ENCODE measurements at regions not wholly inside any gene's neighbourhood (a gene's known extent, or its start where the extent isn't known, plus 50 kb on each side); places are given as distances from the start of the nearest gene placed in this dataset.

DNA sequence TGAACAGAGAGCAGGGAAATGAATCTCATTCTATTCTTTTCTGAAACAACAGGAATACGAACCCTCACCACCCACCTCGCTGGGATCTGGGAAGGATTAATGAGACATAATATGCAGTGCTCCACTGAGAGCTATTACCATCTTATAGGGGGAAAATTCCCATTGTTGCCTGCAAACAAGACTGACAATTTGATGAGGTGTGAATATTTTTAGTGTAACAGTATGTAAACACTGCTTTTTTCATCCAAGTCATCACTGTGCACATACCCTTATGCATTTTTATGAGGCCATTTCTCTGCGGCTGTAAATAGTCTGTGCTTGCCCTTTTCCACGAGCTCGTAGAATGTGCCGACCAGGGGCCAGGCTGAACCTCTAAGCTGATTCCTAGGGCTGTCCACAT, 285.6 kb upstream of the CPEB2 start:
- POLR2A ChIA-PET: no interaction called here
- no peaks in the 10 kb centered on the region for H3K36me3 ChIP-seq (ENCODE audit: control insufficient read depth in 2 of 2, insufficient read depth in 1 of 2, low read length in 2 of 2)

DNA sequence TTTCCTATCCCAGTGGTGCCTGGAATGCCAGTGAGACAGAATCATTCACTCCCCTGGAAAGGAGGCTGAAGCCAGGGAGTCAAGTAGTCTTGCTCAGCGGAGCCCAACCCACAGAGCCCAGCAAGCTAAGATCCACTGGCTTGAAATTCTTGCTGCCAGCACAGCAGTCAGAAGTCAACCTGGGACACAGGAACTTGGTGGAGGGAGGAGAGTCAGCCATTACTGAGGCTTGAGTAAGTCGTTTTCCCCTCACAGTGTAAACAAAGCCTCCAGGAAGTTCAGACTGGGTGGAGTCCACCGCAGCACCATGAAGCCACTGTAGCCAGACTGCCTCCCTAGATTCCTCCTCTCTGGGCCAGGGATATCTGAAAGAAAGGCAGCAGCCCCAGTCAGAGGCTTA, 283.2 kb upstream of the CPEB2 start:
- TF ChIP-seq ZNF510 (tag by site-specific recombination; IDR thresholded peaks at IDR 0.05; ENCODE audit: insufficient replicate concordance) (no peak), ZNF16 (tag by site-specific recombination; IDR thresholded peaks at IDR 0.05; ENCODE audit: low read depth) (no peak), ZNF560 (tag by site-specific recombination; IDR thresholded peaks at IDR 0.05; ENCODE audit: borderline replicate concordance) (no peak), REPIN1 (tag by site-specific recombination; IDR thresholded peaks at IDR 0.05; ENCODE audit: low read depth) (no peak)
- TF ChIP-seq, protein P1, sequence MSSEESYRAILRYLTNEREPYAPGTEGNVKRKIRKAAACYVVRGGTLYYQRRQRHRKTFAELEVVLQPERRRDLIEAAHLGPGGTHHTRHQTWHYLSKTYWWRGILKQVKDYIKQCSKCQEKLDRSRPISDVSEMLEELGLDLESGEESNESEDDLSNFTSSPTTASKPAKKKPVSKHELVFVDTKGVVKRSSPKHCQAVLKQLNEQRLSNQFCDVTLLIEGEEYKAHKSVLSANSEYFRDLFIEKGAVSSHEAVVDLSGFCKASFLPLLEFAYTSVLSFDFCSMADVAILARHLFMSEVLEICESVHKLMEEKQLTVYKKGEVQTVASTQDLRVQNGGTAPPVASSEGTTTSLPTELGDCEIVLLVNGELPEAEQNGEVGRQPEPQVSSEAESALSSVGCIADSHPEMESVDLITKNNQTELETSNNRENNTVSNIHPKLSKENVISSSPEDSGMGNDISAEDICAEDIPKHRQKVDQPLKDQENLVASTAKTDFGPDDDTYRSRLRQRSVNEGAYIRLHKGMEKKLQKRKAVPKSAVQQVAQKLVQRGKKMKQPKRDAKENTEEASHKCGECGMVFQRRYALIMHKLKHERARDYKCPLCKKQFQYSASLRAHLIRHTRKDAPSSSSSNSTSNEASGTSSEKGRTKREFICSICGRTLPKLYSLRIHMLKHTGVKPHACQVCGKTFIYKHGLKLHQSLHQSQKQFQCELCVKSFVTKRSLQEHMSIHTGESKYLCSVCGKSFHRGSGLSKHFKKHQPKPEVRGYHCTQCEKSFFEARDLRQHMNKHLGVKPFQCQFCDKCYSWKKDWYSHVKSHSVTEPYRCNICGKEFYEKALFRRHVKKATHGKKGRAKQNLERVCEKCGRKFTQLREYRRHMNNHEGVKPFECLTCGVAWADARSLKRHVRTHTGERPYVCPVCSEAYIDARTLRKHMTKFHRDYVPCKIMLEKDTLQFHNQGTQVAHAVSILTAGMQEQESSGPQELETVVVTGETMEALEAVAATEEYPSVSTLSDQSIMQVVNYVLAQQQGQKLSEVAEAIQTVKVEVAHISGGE (tag by site-specific recombination; conservative IDR thresholded peaks at IDR 0.05; ENCODE audit: low read depth): no peak
- Histone ChIP-seq H3K27ac (ENCODE audit: extremely low read depth, low read depth, low read length) (no peak overlapping the region), H3K4me3 (ENCODE audit: low read depth, low read length) (no peak overlapping the region), H3K36me3 (ENCODE audit: control insufficient read depth in 2 of 2, insufficient read depth in 1 of 2, low read length in 2 of 2) (no peaks in the 10 kb centered on the region), H3K9me3 (ENCODE audit: control insufficient read depth, insufficient read depth, low read depth, low read length) (no peaks in the 10 kb centered on the region), H3K4me1 (ENCODE audit: control insufficient read depth, insufficient read depth, low read length) (no peaks in the 10 kb centered on the region)
- ChIA-PET CTCF (no interaction called here), POLR2A (no interaction called here)

More for the DNA sequence above, 285.6 kb upstream of the CPEB2 start:
- TF ChIP-seq, protein P2, sequence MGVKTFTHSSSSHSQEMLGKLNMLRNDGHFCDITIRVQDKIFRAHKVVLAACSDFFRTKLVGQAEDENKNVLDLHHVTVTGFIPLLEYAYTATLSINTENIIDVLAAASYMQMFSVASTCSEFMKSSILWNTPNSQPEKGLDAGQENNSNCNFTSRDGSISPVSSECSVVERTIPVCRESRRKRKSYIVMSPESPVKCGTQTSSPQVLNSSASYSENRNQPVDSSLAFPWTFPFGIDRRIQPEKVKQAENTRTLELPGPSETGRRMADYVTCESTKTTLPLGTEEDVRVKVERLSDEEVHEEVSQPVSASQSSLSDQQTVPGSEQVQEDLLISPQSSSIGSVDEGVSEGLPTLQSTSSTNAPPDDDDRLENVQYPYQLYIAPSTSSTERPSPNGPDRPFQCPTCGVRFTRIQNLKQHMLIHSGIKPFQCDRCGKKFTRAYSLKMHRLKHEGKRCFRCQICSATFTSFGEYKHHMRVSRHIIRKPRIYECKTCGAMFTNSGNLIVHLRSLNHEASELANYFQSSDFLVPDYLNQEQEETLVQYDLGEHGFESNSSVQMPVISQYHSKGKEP (tag by site-specific recombination; IDR thresholded peaks at IDR 0.05): no peak
- TF ChIP-seq ZNF544 (tag by site-specific recombination; IDR thresholded peaks at IDR 0.05) (no peak), ZNF830 (tag by site-specific recombination; IDR thresholded peaks at IDR 0.05; ENCODE audit: low read depth) (no peak), BCL11A (tag by site-specific recombination; IDR thresholded peaks at IDR 0.05; ENCODE audit: low read depth) (no peak), ZNF266 (tag by site-specific recombination; IDR thresholded peaks at IDR 0.05; ENCODE audit: low read depth) (no peak), ZNF514 (tag by site-specific recombination; IDR thresholded peaks at IDR 0.05) (no peak), SP3 (tag by site-specific recombination; IDR thresholded peaks at IDR 0.05) (no peak), ZNF157 (tag by site-specific recombination; IDR thresholded peaks at IDR 0.05) (no peak), ZNF214 (tag by site-specific recombination; IDR thresholded peaks at IDR 0.05; ENCODE audit: borderline replicate concordance) (no peak), ZNF121 (tag by site-specific recombination; IDR thresholded peaks at IDR 0.05) (no peak)
- TF ChIP-seq, protein P3, sequence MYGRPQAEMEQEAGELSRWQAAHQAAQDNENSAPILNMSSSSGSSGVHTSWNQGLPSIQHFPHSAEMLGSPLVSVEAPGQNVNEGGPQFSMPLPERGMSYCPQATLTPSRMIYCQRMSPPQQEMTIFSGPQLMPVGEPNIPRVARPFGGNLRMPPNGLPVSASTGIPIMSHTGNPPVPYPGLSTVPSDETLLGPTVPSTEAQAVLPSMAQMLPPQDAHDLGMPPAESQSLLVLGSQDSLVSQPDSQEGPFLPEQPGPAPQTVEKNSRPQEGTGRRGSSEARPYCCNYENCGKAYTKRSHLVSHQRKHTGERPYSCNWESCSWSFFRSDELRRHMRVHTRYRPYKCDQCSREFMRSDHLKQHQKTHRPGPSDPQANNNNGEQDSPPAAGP (tag by site-specific recombination; IDR thresholded peaks at IDR 0.05): no peak
- TF ChIP-seq, protein P4, sequence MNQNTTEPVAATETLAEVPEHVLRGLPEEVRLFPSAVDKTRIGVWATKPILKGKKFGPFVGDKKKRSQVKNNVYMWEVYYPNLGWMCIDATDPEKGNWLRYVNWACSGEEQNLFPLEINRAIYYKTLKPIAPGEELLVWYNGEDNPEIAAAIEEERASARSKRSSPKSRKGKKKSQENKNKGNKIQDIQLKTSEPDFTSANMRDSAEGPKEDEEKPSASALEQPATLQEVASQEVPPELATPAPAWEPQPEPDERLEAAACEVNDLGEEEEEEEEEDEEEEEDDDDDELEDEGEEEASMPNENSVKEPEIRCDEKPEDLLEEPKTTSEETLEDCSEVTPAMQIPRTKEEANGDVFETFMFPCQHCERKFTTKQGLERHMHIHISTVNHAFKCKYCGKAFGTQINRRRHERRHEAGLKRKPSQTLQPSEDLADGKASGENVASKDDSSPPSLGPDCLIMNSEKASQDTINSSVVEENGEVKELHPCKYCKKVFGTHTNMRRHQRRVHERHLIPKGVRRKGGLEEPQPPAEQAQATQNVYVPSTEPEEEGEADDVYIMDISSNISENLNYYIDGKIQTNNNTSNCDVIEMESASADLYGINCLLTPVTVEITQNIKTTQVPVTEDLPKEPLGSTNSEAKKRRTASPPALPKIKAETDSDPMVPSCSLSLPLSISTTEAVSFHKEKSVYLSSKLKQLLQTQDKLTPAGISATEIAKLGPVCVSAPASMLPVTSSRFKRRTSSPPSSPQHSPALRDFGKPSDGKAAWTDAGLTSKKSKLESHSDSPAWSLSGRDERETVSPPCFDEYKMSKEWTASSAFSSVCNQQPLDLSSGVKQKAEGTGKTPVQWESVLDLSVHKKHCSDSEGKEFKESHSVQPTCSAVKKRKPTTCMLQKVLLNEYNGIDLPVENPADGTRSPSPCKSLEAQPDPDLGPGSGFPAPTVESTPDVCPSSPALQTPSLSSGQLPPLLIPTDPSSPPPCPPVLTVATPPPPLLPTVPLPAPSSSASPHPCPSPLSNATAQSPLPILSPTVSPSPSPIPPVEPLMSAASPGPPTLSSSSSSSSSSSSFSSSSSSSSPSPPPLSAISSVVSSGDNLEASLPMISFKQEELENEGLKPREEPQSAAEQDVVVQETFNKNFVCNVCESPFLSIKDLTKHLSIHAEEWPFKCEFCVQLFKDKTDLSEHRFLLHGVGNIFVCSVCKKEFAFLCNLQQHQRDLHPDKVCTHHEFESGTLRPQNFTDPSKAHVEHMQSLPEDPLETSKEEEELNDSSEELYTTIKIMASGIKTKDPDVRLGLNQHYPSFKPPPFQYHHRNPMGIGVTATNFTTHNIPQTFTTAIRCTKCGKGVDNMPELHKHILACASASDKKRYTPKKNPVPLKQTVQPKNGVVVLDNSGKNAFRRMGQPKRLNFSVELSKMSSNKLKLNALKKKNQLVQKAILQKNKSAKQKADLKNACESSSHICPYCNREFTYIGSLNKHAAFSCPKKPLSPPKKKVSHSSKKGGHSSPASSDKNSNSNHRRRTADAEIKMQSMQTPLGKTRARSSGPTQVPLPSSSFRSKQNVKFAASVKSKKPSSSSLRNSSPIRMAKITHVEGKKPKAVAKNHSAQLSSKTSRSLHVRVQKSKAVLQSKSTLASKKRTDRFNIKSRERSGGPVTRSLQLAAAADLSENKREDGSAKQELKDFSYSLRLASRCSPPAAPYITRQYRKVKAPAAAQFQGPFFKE (tag by site-specific recombination; IDR thresholded peaks at IDR 0.05; ENCODE audit: borderline replicate concordance): no peak
- CTCF ChIA-PET: no interaction called here
- no peaks in the 10 kb centered on the region for H3K4me1 ChIP-seq (ENCODE audit: control insufficient read depth, insufficient read depth, low read length)
- no peak overlapping the region for H3K27ac ChIP-seq (ENCODE audit: extremely low read depth, low read depth, low read length)
- no peak overlapping the region for H3K4me3 ChIP-seq (ENCODE audit: low read depth, low read length)
- no peaks in the 10 kb centered on the region for H3K9me3 ChIP-seq (ENCODE audit: control insufficient read depth, insufficient read depth, low read depth, low read length)

All from HEK293 (cell line).